ENCODE measurements at regions not wholly inside any gene's neighbourhood (a gene's known extent, or its start where the extent isn't known, plus 50 kb on each side); places are given as distances from the start of the nearest gene placed in this dataset.
"Not testable (repeated sequence)": the region's sequence is repeated elsewhere in the genome, so short reads cannot be mapped to it uniquely, and the experiment has no call there.

DNA sequence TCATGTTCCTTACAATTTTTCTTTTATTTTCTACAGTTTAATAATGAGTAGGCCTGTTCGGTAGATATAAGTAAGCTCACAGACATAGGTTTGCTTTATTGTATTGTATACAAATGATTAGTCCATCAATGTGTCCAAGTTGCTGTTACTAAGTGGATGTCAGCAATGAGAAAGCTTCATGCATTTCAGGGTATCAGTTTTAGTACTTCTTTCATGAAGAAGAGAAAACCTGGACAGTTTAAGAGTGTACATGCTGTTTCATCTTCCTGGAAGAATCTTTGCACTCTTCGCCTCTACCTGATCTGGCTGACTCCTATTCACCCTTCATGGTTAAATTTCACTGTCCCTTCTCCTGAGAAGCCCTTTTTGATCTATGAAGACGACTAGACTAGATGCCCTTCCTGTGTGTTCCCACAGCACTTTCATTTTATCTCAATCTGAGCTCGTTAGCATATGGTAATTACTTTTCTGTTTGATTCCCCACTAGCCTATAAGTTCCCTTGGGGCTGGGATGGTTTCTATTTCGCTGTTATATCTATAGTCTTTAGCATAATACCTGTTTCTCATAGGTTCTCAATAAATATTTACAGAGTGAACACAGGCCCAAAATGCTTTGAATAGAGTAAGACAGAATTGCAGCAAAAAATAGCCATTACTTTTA is 70.7 kb downstream of the CETN3 start:
- no peak for DNase-seq

GRCh38 chr5:90337449-90338052 is 72.0 kb downstream of the CETN3 start:
- DNase-seq = no peak

DNA sequence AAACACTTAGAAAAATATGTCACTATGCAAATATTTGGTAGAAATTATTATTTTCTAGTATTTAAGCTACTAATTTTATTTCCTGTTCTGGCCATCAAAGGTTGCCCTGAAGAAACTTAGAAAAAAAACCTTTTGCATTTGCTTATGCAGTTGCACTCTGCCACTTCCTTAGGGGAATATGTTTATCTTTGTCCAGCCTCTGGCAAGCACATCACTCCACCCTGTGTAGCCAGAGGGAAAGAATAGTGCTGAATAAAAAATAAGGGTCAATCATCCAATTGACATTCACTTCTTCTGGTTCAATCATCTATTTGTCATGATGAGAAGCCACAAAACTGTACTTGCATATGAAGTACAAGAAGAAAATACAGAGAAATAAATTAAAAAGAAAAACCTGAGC is 72.8 kb downstream of the CETN3 start:
- no peak for DNase-seq

- DNase-seq = no peak
These were observed 74.8 kb downstream of the CETN3 start for GRCh38 chr5:90334741-90335140.

GRCh38 chr5:90329911-90330310 is 79.6 kb downstream of the CETN3 start:
- no peak for DNase-seq

GRCh38 chr5:90326995-90327394 is 82.6 kb downstream of the CETN3 start:
- no peak for DNase-seq

DNA sequence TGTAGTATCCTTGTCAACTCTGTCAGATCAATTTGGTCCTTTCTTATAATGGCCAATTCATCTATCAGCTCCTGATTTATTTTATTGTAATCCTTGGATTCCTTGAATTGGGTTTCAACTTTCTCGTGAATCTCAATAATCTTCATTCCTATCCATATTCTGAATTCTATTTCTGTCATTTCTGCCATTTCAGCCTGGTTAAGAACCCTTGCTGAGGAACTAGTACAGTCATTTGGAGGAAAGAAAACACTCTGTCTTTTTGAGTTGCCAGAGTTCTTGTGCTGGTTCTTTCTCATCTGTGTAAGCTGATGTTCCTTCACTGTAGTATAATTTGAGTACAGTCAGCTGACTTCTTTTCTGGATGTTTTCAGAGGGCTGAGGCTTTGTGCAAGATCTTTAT is 84.5 kb downstream of the CETN3 start:
- DNase-seq = no peak

DNA sequence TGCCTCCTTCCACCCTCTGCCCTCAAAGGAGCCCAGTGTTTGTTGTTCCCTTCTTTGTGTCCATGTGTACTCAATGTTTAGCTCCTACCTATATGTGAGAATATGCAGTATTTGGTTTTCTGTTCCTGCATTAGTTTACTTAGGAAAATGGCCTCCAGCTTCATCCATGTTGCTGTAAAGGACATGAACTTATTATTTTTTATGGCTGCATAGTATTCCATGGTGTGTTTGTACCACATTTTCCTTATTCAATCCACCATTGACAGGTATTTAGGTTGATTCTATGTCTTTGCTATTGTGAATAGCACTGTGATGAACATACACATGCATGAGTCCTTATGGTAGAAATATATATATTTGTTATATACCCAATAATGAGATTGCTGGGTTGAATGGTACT is 89.2 kb downstream of the CETN3 start:
- DNase-seq = not testable (repeated sequence)

DNA sequence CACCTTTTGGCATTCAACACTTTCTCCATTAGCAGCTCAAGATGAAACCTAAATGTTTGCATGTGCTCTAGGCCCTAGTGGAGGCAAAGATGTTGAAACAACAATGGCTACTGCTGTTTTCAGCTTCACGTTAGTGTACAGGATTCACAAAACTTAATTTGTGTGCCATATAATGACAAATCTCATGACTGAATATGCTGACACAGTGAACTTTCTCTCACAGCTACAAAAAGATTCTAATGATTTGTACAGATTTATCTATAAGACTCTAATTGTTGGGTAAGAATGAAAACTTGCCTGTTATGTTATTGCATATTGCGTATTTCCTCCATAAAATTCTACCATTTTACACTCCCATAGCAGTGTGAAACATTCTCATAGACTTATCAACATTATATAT is 97.5 kb downstream of the CETN3 start:
- DNase-seq = no peak

- DNase-seq = no peak
These were observed 98.2 kb downstream of the CETN3 start for GRCh38 chr5:90311401-90311800.

DNA sequence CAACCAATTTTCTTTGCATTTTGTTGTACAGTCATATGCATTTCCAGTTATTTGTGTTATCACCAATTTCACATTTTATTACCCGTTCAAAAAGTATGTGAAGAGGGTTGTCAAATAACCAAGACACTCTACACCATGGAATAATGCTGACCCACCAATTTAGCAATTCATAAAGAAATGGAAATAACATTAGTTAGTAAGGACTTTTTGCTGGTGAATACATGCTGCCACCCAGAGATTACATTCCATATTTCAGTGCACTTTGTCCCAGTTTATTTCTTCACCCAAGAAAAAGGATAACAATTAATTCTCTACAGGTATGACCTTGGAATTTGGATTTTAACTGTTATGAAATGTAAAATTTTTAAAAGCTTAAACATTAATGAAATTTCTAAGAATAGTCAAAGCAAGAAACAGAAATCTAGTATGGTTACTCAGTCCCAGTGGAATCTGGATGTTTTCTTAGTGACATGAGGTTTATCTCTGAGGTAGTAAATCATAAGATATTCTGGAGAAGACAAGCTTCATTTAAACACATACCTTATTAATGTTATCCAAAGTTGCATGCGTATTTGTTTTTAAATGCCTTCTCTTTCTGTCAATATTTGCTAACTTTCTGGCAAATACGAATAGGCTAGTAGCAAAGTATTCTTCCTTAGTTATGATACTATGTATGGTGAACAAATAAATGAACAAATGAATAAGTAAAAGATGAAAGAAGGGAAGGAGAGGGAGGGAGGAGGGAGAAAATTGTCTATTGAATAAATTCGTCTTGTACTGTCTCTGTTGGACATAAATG is 100.6 kb downstream of the CETN3 start:
- no peak for DNase-seq

DNA sequence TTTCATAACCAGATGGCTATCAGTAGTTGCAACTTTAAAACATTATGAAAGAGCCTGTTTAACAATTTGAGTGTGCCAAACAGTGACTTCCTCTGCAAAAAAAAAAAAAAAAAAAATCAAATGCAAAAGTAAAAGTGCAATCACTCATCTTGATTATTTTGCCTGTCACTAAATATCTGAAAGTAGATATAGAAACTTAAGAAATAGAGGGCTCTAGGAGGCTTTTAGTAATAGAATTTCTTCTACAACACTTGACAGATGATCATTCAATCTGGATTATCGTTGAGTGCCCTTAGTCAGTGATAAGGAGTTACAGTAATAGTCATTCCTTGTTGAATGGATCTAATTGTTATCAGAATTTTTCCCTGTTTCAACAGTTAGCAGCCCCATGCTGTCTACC is 101.8 kb downstream of the CETN3 start:
- DNase-seq = no peak

DNA sequence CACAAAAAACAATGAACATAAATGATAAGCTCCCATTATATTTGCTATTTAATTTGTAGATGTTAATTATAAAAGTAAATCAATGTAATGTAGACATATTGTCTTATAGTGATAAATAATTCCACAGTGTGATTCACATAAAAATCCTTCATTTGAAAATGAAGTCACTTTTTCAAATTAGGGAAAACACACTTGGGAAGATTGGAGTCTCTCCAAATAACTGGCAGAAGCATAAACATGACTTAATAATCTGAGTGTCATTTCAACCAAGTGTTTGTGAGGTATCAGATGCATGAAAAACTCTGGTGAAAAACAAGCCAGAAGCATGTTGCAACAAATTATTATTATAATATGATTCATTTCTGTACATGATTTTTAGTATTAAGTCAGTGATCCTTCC is 102.2 kb downstream of the CETN3 start:
- no peak for DNase-seq

DNA sequence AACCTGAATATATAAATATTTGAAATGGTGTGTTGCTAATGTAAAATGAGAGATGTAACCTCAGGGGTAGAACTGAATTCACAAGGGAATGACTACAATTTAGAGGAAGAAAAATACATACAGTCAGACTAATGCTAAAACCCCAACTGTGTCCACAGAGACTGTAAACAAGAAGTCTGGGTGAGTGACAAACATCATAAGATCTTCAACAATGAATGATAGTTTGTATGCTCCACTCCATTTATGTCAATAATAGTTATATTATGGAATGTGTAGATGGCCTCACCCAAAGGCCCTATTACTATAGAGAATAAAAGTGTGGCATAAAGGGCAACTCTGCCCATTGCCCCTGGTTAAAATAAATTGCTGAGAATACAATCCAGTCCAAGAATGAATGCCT is 102.9 kb downstream of the CETN3 start:
- no peak for DNase-seq

DNA sequence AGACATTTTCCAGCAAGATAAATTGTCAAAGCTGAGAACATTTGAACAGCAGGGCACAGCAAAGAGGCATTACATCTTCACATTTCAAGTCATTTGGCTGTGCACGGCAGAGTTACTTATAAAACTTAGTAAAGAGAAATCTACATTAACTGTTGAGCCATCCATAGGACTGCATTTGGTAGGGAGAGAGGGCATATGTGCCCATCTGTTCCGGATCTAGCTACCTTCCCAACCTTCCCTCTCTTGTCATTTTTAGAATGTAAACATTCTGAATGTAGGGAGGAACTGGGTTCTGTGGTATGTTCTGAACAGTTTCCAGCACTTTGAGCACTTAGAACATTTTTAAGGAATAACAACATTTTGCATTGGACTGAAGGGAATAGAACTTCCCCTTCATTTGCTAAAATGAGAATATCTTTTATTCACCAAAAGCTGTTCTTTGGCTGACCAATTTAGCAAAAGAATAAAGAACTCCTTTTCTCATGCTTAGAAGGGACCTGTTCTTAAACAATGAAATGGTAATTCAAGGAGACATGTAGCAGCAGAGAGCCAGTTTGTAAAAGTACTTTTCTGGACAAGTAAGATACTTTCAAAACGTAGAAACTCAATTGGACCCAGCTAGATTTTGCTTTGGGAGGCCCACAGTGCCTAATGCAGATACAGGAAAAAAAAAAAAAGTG is 104.4 kb downstream of the CETN3 start:
- no peak for DNase-seq

DNA sequence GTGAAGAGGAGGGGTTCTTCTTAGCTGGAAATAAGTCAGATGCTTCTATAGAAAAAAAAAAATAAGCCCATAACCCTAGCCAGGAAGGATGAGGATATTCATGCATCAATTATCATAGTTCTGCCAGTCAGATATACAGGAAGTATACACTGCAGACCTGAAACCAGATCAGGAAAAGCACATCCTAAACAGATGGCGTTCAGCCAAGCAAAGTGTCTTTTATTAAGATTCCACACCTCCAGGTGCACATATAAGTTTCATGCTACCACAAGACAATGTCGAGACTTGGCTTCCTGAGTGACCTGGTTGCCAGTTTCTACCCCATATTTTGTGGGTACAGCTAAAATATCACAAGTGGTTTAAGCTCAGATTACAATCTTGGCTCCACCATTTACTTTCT is 108.3 kb downstream of the CETN3 start:
- no peak for DNase-seq

DNA sequence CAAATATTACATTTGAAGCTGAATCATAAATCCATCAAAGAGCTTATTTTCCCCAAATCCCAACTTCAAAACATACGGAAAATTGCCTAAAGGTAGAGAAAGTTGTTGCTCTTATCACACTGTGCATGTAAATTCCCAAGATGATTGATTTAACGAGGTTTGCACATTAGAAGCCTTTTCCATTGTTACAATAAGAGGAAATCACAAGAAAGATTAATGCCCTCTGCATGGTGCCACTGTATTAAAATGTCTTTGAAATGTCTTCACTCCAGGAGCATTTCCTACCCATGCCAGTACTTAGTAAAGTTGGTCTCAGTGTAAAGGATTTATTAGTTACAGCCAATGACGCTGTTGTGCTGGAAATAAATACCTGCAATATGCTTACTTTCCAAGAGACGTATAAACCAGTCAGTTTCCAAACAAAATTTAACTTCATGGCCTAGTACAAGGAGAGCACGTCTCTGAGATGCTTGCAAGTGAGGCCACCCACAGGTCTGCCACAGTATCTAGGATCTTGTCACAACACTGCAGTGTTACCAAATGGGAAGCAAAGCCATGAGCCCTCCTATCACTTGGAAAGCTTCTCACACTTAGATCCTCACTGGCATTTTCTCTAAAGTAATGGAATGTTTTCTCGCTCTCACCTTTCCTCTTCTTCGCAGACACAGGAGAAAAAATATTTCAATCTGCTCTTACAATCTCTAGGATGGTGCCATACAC is 112.4 kb downstream of the CETN3 start:
- DNase-seq = no peak

- no peak for DNase-seq
These were observed 115.0 kb downstream of the CETN3 start for GRCh38 chr5:90294604-90295003.

DNA sequence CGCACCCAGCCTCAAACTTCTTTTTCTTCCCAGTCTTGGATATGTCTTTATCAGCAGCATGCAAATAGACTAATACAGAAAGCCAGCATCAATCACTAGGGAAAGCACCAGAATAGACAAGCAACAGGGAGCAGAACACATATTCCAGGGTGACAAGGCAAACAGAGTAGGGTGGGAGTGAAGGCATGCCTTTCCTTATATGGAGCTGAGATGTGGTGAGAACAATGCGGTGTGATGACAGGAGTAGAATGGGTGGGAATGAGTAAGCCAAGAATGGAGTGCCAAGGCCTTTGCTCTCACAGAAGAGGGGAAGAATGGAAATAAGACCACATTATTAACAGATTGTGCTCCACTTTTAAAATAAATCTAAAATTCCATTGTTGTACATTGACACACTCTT is 115.6 kb downstream of the CETN3 start:
- no peak for DNase-seq

DNA sequence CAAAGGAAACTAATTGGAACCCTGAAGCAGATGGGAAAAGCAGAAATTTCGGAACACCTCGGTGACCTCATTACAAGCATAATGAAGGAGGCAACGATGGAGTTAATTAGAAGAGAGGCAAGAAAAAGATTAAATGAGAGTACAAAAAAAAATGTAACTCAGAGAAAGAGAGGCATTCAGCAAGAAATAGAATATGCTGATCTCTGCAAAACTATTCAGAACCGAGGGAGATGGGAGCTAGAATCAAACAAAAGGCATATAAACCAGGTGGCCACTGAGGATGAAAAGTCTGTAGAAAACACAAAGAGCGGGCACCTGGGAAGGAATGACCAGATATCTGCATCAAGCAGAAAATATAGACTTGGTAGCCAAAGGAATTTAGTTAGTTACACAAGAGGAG is 118.9 kb downstream of the CETN3 start:
- no peak for DNase-seq

GRCh38 chr5:90289837-90290236 is 119.7 kb downstream of the CETN3 start:
- DNase-seq = no peak

DNA sequence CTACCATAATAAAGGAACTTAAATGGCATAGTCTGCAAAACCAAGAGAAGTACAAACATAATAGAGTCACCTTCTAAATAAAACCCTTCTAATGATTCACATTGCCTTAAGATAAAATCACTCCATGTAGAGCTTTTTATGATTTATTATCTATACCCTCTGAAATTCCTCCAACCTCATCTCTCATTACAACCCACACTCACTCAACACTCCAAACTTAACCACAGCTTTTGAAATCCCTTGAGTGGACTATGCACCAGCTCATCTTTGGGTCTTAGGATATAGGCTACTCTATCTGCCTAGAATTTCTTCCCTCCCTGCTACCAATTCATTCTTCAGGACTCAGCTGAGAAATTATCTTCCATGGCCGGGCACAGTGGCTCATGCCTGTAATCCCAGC is 122.5 kb downstream of the CETN3 start:
- no peak for DNase-seq

All from nucleus accumbens (tissue), 56 donors.